ENCODE measurements at regions not wholly inside any gene's neighbourhood (a gene's known extent, or its start where the extent isn't known, plus 50 kb on each side); places are given as distances from the start of the nearest gene placed in this dataset.

- H3K4me1 ChIP-seq (ENCODE audit: low read length), result no peaks in the 10 kb centered on the region
- H3K4me2 ChIP-seq (ENCODE audit: low read length), result no peak overlapping the region
- no peak overlapping the region for H3K27ac ChIP-seq (ENCODE audit: low read length)
- H3K9ac ChIP-seq (ENCODE audit: low read length), result no peak overlapping the region
- H3K4me3 ChIP-seq (ENCODE audit: low read length), result no peak overlapping the region
- H3K79me2 ChIP-seq (ENCODE audit: low read length), result no peaks in the 10 kb centered on the region
- H4K20me1 ChIP-seq (ENCODE audit: insufficient read depth, low read length), result no peaks in the 10 kb centered on the region
- no peaks in the 10 kb centered on the region for H3K27me3 ChIP-seq (ENCODE audit: low read depth, low read length)
- TF ChIP-seq EZH2phosphoT487 (IDR thresholded peaks at IDR 0.05; ENCODE audit: low read depth), result no peak
- TF ChIP-seq CTCF (IDR thresholded peaks at IDR 0.05; ENCODE audit: low read depth, low read length), result no peak
- no peaks in the 10 kb centered on the region for H3K9me3 ChIP-seq (ENCODE audit: insufficient read depth, low read length)
- no peak overlapping the region for H2AFZ ChIP-seq (ENCODE audit: low read depth, low read length)
- H3K36me3 ChIP-seq (replicated peaks; ENCODE audit: low read depth, low read length), result no peaks in the 10 kb centered on the region
Measured at GRCh38 chr9:115786321-115786720, 367.3 kb upstream of the PAPPA start.

- H3K79me2 ChIP-seq (ENCODE audit: low read length), result no peaks in the 10 kb centered on the region
- no peak overlapping the region for H3K27ac ChIP-seq (ENCODE audit: low read length)
- H3K9me3 ChIP-seq (ENCODE audit: insufficient read depth, low read length), result no peaks in the 10 kb centered on the region
- no peaks in the 10 kb centered on the region for H3K36me3 ChIP-seq (replicated peaks; ENCODE audit: low read depth, low read length)
- H3K27me3 ChIP-seq (ENCODE audit: low read depth, low read length), result no peaks in the 10 kb centered on the region
- H2AFZ ChIP-seq (ENCODE audit: low read depth, low read length), result no peak overlapping the region
- no peaks in the 10 kb centered on the region for H3K4me1 ChIP-seq (ENCODE audit: low read length)
- no peak overlapping the region for H3K9ac ChIP-seq (ENCODE audit: low read length)
- H3K4me3 ChIP-seq (ENCODE audit: low read length), result no peak overlapping the region
- H3K4me2 ChIP-seq (ENCODE audit: low read length), result no peak overlapping the region
- H4K20me1 ChIP-seq (ENCODE audit: insufficient read depth, low read length), result no peaks in the 10 kb centered on the region
- no peak for TF ChIP-seq CTCF (IDR thresholded peaks at IDR 0.05; ENCODE audit: low read depth, low read length)
Measured at GRCh38 chr9:115790520-115790919, 363.1 kb upstream of the PAPPA start.

- H3K9me3 ChIP-seq (ENCODE audit: insufficient read depth, low read length), result no peaks in the 10 kb centered on the region
- no peaks in the 10 kb centered on the region for H4K20me1 ChIP-seq (ENCODE audit: insufficient read depth, low read length)
- no peak overlapping the region for H3K27ac ChIP-seq (ENCODE audit: low read length)
Measured at GRCh38 chr9:115794921-115795475, 358.6 kb upstream of the PAPPA start.

GRCh38 chr9:115799734-115800133 lies 353.9 kb upstream of the PAPPA start:
- no peak for TF ChIP-seq EZH2phosphoT487 (IDR thresholded peaks at IDR 0.05; ENCODE audit: low read depth)
- TF ChIP-seq CTCF (IDR thresholded peaks at IDR 0.05; ENCODE audit: low read depth, low read length), result no peak
- Histone ChIP-seq H2AFZ (ENCODE audit: low read depth, low read length) (no peak overlapping the region), H3K4me1 (ENCODE audit: low read length) (no peaks in the 10 kb centered on the region)

More at GRCh38 chr9:115794921-115795475, 358.6 kb upstream of the PAPPA start:
- H3K4me1 ChIP-seq (ENCODE audit: low read length), result no peaks in the 10 kb centered on the region
- no peaks in the 10 kb centered on the region for H3K79me2 ChIP-seq (ENCODE audit: low read length)
- H3K9ac ChIP-seq (ENCODE audit: low read length), result no peak overlapping the region
- H2AFZ ChIP-seq (ENCODE audit: low read depth, low read length), result no peak overlapping the region
- no peak for TF ChIP-seq EZH2phosphoT487 (IDR thresholded peaks at IDR 0.05; ENCODE audit: low read depth)
- no peak for TF ChIP-seq CTCF (IDR thresholded peaks at IDR 0.05; ENCODE audit: low read depth, low read length)
- 0 out of 2 replicates have a peak, but pooled peaks cover 3% of the 10 kb centered on the region for H3K27me3 ChIP-seq (ENCODE audit: low read depth, low read length)
- no peak overlapping the region for H3K4me3 ChIP-seq (ENCODE audit: low read length)
- H3K36me3 ChIP-seq (replicated peaks; ENCODE audit: low read depth, low read length), result no peaks in the 10 kb centered on the region
- no peak overlapping the region for H3K4me2 ChIP-seq (ENCODE audit: low read length)

More at GRCh38 chr9:115799734-115800133, 353.9 kb upstream of the PAPPA start:
- no peaks in the 10 kb centered on the region for H3K9me3 ChIP-seq (ENCODE audit: insufficient read depth, low read length)
- H3K27me3 ChIP-seq (ENCODE audit: low read depth, low read length), result 0 out of 2 replicates have a peak, but pooled peaks cover 3% of the 10 kb centered on the region
- no peaks in the 10 kb centered on the region for H3K36me3 ChIP-seq (replicated peaks; ENCODE audit: low read depth, low read length)
- no peaks in the 10 kb centered on the region for H3K79me2 ChIP-seq (ENCODE audit: low read length)
- no peak overlapping the region for H3K4me3 ChIP-seq (ENCODE audit: low read length)
- H3K9ac ChIP-seq (ENCODE audit: low read length), result no peak overlapping the region
- H3K4me2 ChIP-seq (ENCODE audit: low read length), result no peak overlapping the region
- H3K27ac ChIP-seq (ENCODE audit: low read length), result no peak overlapping the region
- no peaks in the 10 kb centered on the region for H4K20me1 ChIP-seq (ENCODE audit: insufficient read depth, low read length)

All from OCI-LY3 (cell line).